DND-41 (cell line): ENCODE measurements at regions not wholly inside any gene's neighbourhood (a gene's known extent, or its start where the extent isn't known, plus 50 kb on each side); places are given as distances from the start of the nearest gene placed in this dataset.

Source experiments
- EZH2 ChIP-seq: IDR thresholded peaks from 3 replicates; pipeline ENCODE4 v1.6.1; 2012; ENCODE audit warnings: borderline replicate concordance, low read depth, mild to moderate bottlenecking, moderate library complexity, low read length, inconsistent platforms; ENCODE audit not compliant: severe bottlenecking
- TF ChIP-seq, protein P1 (sequence below): IDR thresholded peaks from 2 replicates; pipeline ENCODE4 v1.5.1; 2012; ENCODE audit warnings: borderline replicate concordance, low read length, moderate library complexity, mild to moderate bottlenecking; ENCODE audit not compliant: poor library complexity, severe bottlenecking; ENCODE audit errors: extremely low read depth

DNA sequence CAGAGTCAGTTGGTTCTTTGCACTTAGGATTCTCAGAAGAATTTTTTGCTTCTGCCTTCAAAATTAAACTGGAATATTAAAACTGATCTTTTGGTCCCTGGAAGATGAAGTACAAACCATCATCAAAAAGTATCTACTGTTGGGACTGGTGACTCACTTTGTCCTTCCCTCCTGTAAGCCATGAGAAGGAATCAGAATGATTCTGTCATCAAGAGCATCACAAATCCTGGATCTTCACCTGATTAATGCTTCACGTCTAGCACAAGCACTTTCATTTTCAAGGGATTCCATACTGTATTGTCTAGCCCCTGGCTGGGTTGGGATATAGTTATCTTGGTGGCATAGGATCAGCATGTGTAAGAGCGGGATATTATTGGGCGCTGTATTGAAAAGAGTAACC lies 69.3 kb upstream of the CYP1B1 start:
- TF ChIP-seq, protein P1, sequence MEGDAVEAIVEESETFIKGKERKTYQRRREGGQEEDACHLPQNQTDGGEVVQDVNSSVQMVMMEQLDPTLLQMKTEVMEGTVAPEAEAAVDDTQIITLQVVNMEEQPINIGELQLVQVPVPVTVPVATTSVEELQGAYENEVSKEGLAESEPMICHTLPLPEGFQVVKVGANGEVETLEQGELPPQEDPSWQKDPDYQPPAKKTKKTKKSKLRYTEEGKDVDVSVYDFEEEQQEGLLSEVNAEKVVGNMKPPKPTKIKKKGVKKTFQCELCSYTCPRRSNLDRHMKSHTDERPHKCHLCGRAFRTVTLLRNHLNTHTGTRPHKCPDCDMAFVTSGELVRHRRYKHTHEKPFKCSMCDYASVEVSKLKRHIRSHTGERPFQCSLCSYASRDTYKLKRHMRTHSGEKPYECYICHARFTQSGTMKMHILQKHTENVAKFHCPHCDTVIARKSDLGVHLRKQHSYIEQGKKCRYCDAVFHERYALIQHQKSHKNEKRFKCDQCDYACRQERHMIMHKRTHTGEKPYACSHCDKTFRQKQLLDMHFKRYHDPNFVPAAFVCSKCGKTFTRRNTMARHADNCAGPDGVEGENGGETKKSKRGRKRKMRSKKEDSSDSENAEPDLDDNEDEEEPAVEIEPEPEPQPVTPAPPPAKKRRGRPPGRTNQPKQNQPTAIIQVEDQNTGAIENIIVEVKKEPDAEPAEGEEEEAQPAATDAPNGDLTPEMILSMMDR, result no peak
- no peak for TF ChIP-seq EZH2
